OCI-LY3 (cell line): ENCODE measurements at regions not wholly inside any gene's neighbourhood (a gene's known extent, or its start where the extent isn't known, plus 50 kb on each side); places are given as distances from the start of the nearest gene placed in this dataset.

Source experiments
- EZH2phosphoT487 ChIP-seq: fragments of 200-600 bp; shearing (Covaris generic); IDR thresholded peaks from 2 replicates; pipeline ENCODE4 v1.6.1; 2018; ENCODE audit warnings: antibody characterized with exemption, mixed run types, low read depth
- TF ChIP-seq, protein P1 (sequence below): fragments of 200-600, 300-600 bp; sonication (generic); IDR thresholded peaks from 2 replicates; pipeline ENCODE4 v1.5.1; 2014; ENCODE audit warnings: antibody characterized with exemption, low read length, low read depth

DNA sequence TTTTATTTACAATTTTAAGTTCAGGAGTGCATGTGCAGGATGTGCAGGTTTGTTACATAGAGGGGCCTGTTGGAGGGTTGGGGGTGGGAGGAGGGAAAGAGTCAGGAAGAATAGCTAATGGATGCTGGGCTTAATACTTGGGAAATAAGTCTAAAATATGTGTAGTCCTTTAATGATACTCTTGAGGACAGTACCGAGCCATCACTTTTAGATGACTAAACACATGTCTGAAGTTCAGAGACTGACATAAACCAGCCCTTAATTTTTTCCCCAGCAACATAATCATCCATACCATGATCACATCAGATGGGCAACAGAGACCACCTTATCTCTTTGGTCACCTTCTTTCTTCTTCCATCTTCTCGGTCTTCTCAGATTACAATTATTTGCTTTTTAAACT lies 189.1 kb upstream of the COL3A1 start:
- TF ChIP-seq, protein P1, sequence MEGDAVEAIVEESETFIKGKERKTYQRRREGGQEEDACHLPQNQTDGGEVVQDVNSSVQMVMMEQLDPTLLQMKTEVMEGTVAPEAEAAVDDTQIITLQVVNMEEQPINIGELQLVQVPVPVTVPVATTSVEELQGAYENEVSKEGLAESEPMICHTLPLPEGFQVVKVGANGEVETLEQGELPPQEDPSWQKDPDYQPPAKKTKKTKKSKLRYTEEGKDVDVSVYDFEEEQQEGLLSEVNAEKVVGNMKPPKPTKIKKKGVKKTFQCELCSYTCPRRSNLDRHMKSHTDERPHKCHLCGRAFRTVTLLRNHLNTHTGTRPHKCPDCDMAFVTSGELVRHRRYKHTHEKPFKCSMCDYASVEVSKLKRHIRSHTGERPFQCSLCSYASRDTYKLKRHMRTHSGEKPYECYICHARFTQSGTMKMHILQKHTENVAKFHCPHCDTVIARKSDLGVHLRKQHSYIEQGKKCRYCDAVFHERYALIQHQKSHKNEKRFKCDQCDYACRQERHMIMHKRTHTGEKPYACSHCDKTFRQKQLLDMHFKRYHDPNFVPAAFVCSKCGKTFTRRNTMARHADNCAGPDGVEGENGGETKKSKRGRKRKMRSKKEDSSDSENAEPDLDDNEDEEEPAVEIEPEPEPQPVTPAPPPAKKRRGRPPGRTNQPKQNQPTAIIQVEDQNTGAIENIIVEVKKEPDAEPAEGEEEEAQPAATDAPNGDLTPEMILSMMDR, result no peak
- no peak for TF ChIP-seq EZH2phosphoT487
